ENCODE measurements at regions not wholly inside any gene's neighbourhood (a gene's known extent, or its start where the extent isn't known, plus 50 kb on each side); places are given as distances from the start of the nearest gene placed in this dataset.

DNA sequence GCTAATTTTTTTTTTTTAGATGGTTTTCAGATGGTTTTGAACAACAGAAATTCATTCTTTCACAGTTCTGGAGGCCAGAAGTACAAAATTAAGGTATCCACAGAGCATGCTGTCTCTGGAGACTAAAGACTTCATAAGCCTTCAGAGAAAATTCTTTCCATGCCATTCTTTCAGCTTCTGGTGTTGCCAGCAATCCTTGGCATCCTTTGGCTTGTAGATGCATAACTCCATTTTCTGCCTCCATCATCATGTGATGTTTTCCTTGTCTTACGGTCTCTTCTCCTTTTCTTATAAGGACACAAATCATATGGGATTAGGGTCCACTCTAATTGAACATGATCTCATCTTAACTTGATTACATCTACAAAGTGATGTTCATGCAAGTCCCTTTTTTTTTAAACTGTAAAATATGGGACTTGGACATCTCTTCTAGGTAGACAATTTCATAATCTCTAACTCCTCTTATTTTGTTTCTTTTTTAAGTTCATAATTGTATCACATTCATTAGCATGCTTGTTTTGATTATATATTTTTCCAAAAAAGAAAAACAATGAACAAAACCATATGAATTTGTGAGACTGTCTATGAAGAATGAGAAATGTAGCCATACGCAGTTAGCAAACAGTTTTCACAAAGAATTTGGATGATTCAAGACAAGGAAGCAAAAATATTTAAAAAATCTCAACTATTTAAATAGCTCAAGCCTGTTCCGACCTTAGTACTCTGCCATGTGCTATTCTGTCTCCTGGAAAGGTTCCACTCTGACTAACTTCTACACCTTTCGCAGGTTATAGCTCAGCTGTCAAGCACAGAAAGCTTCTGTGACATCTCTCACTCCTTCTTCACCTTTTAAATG is 53.1 kb upstream of the GIMD1 start:
- Mint-ChIP-seq H3K4me3 (no peak overlapping the region), H3K36me3 (ENCODE audit: insufficient read depth) (no peaks in the 10 kb centered on the region), H3K9me3 (no peaks in the 10 kb centered on the region), H3K4me1 (ENCODE audit: low read depth) (no peaks in the 10 kb centered on the region), H3K27me3 (ENCODE audit: low read depth) (peaks cover 4% of the 10 kb centered on the region)
- DNase-seq: no peak
- ATAC-seq: no peak

DNA sequence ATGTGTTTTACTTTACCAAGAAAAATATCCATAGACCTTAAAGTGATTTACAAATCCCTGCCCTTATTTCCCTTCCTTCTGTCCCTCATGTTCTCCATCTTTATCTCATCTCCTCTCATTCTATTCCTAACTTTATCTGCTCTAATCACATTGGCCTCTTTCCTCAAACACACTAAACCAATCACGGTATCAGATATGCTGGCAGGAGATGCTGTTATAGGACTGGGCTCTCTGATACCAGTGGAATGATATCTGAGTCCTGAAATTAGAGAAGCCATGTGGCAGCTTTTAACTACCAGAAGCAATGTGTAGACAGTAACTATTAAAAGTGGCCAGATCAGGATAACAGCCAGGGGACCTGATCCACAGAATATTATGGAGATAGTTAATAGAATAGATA is 49.9 kb upstream of the GIMD1 start:
- H3K27me3 Mint-ChIP-seq (ENCODE audit: low read depth): peaks cover 4% of the 10 kb centered on the region
- no peak for DNase-seq
- H3K4me1 Mint-ChIP-seq (ENCODE audit: low read depth): no peaks in the 10 kb centered on the region
- no peak overlapping the region for H3K4me3 Mint-ChIP-seq
- no peak for ATAC-seq
- no peaks in the 10 kb centered on the region for H3K36me3 Mint-ChIP-seq (ENCODE audit: insufficient read depth)
- no peaks in the 10 kb centered on the region for H3K9me3 Mint-ChIP-seq
